ENCODE measurements at regions not wholly inside any gene's neighbourhood (a gene's known extent, or its start where the extent isn't known, plus 50 kb on each side); places are given as distances from the start of the nearest gene placed in this dataset.

DNA sequence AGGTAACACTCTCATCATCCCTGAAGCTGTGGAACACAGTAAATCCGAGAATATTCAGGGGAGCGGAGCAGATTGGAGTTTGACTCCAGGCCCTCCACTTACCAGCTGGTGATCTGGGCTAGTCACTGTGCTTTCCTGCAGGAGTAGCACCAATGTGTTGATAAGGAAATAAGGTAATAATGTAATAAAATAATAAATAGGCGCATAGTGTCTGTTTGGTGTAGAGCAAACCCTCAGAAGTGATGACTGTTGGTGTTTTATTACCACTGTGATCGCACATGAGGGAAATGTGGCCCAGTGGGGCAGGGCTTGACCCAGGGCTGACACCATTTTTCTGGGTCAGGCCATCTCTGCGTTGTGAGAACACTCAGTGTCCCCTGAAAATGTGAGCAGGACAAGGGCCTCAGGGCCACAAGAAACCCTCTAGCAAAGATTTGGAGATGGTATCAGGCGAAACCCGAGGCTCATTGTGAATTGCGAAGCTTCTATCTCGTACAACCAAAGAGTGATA lies 563.9 kb upstream of the B3GAT1 start:
- TF ChIP-seq, protein P1, sequence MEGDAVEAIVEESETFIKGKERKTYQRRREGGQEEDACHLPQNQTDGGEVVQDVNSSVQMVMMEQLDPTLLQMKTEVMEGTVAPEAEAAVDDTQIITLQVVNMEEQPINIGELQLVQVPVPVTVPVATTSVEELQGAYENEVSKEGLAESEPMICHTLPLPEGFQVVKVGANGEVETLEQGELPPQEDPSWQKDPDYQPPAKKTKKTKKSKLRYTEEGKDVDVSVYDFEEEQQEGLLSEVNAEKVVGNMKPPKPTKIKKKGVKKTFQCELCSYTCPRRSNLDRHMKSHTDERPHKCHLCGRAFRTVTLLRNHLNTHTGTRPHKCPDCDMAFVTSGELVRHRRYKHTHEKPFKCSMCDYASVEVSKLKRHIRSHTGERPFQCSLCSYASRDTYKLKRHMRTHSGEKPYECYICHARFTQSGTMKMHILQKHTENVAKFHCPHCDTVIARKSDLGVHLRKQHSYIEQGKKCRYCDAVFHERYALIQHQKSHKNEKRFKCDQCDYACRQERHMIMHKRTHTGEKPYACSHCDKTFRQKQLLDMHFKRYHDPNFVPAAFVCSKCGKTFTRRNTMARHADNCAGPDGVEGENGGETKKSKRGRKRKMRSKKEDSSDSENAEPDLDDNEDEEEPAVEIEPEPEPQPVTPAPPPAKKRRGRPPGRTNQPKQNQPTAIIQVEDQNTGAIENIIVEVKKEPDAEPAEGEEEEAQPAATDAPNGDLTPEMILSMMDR (IDR thresholded peaks at IDR 0.05): no peak
- TF ChIP-seq POLR2A (IDR thresholded peaks at IDR 0.05): no peak

Measured in body of pancreas (tissue), 4 donors.